ENCODE measurements at regions not wholly inside any gene's neighbourhood (a gene's known extent, or its start where the extent isn't known, plus 50 kb on each side); places are given as distances from the start of the nearest gene placed in this dataset.

- TF ChIP-seq CTCF (conservative IDR thresholded peaks at IDR 0.05; ENCODE audit: low read depth in 2 of 2): no peak
- no peak for TF ChIP-seq ZNF114 (CRISPR knock-in tag; IDR thresholded peaks at IDR 0.05)
- TF ChIP-seq EZH2 (IDR thresholded peaks at IDR 0.05; ENCODE audit: low read depth, unreplicated experiment): no peak
- TF ChIP-seq POLR2AphosphoS5 (IDR thresholded peaks at IDR 0.05; ENCODE audit: low read depth): no peak
- TF ChIP-seq CREB1 (CRISPR knock-in tag; IDR thresholded peaks at IDR 0.05; ENCODE audit: low read depth): no peak
- TF ChIP-seq REST (IDR thresholded peaks at IDR 0.05; ENCODE audit: unreplicated experiment): no peak
- no peak for TF ChIP-seq EZH2phosphoT487 (IDR thresholded peaks at IDR 0.05; ENCODE audit: unreplicated experiment)
- no peak for TF ChIP-seq JUNB (IDR thresholded peaks at IDR 0.05; ENCODE audit: unreplicated experiment)
- TF ChIP-seq ZNF462 (CRISPR knock-in tag; IDR thresholded peaks at IDR 0.05): no peak
- no peak for TF ChIP-seq STAT1 (IDR thresholded peaks at IDR 0.05; ENCODE audit: unreplicated experiment)
- TF ChIP-seq ETS1 (IDR thresholded peaks at IDR 0.05): no peak
- TF ChIP-seq NANOG (IDR thresholded peaks at IDR 0.05; ENCODE audit: borderline replicate concordance): no peak
Observed at GRCh38 chr4:134531013-134531412, 329.4 kb upstream of the PABPC4L start.
